Stimulated activated CD8-positive, alpha-beta memory T cell treated with anti-CD3 and anti-CD28 coated beads, Interleukin-4, amount 100 ng/mL, for 1 hour (primary cell): ENCODE measurements at regions not wholly inside any gene's neighbourhood (a gene's known extent, or its start where the extent isn't known, plus 50 kb on each side); places are given as distances from the start of the nearest gene placed in this dataset.

ENCODE experiments used
- DNase-seq, 2 donors: peaks; one replicate each; pipeline ENCODE4 v3.0.0-alpha.2; 2020; ENCODE audit warnings: low read depth in 2 of 2, low spot score in 1 of 2

GRCh38 chr9:28583832-28584231 is 1010.6 kb upstream of the C9orf72 start:
- no peak for DNase-seq

- DNase-seq = no peak
These were observed 1011.3 kb upstream of the C9orf72 start for GRCh38 chr9:28584542-28584941.

GRCh38 chr9:28587052-28587451 is 1013.8 kb upstream of the C9orf72 start:
- no peak for DNase-seq

GRCh38 chr9:28598408-28598807 is 1025.1 kb upstream of the C9orf72 start:
- no peak for DNase-seq

GRCh38 chr9:28600226-28600625 is 1026.9 kb upstream of the C9orf72 start:
- DNase-seq = no peak

GRCh38 chr9:28607843-28608242 is 1034.6 kb upstream of the C9orf72 start:
- no peak for DNase-seq

GRCh38 chr9:28610339-28610738 is 1037.1 kb upstream of the C9orf72 start:
- no peak for DNase-seq

- no peak for DNase-seq
These were observed 1043.0 kb upstream of the C9orf72 start for GRCh38 chr9:28616310-28616709.

GRCh38 chr9:28620011-28620410 is 1046.7 kb upstream of the C9orf72 start:
- DNase-seq = no peak

GRCh38 chr9:28620661-28621060 is 1047.4 kb upstream of the C9orf72 start:
- no peak for DNase-seq

GRCh38 chr9:28624771-28625170 is 1051.5 kb upstream of the C9orf72 start:
- DNase-seq = no peak

- DNase-seq = no peak
These were observed 1054.8 kb upstream of the C9orf72 start for GRCh38 chr9:28628031-28628430.

- no peak for DNase-seq
These were observed 1075.4 kb upstream of the C9orf72 start for GRCh38 chr9:28648723-28649122.

- DNase-seq = no peak
These were observed 1077.0 kb upstream of the C9orf72 start for GRCh38 chr9:28650327-28650726.

- no peak for DNase-seq
These were observed 1077.9 kb upstream of the C9orf72 start for GRCh38 chr9:28651050-28651722.

- no peak for DNase-seq
These were observed 1079.9 kb upstream of the C9orf72 start for GRCh38 chr9:28653216-28653615.

GRCh38 chr9:28656727-28657126 is 1083.4 kb upstream of the C9orf72 start:
- DNase-seq = no peak

- no peak for DNase-seq
These were observed 1088.6 kb upstream of the C9orf72 start for GRCh38 chr9:28661853-28662252.

- no peak for DNase-seq
These were observed 1089.4 kb upstream of the C9orf72 start for GRCh38 chr9:28662675-28663074.

GRCh38 chr9:28668158-28668557 is 1094.9 kb upstream of the C9orf72 start:
- DNase-seq = no peak

GRCh38 chr9:28671000-28671399 is 1097.7 kb upstream of the C9orf72 start:
- no peak for DNase-seq

GRCh38 chr9:28678097-28678496 is 1104.8 kb upstream of the C9orf72 start:
- no peak for DNase-seq

- DNase-seq = no peak
These were observed 1114.9 kb upstream of the C9orf72 start for GRCh38 chr9:28688172-28688571.
